ENCODE measurements at regions not wholly inside any gene's neighbourhood (a gene's known extent, or its start where the extent isn't known, plus 50 kb on each side); places are given as distances from the start of the nearest gene placed in this dataset.

DNA sequence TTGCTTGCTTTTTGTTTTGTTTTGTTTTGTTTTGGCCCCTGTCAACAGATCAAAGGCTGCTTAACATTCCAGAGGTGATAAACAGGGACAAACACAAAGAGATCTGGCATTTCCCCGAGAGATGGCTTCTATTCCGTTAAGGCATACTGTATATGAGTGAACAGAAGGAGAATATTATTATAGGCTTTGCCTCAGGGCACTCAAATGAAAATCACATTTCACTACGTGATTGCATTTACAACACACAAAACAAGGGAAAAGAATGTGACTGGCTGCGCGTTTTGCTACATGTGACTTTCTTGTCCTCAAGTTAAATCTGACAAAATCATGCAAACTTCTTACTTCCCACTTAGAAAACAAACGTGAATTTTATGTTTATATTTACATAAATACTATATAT lies 1037.9 kb upstream of the DDX18 start:
- Histone ChIP-seq H3K4ac (replicated peaks; ENCODE audit: insufficient read length, low read depth, low read length) (no peak overlapping the region), H4K20me1 (replicated peaks in 1 of 2; ENCODE audit: control insufficient read depth in 1 of 2, insufficient read depth in 2 of 2, low read length in 2 of 2) (no peaks in the 10 kb centered on the region), H2BK5ac (ENCODE audit: low read depth, low read length) (no peak overlapping the region), H3K79me2 (ENCODE audit: control insufficient read depth in 1 of 2, insufficient read depth in 2 of 2, low read length in 2 of 2) (no peaks in the 10 kb centered on the region), H3K79me1 (ENCODE audit: low read depth, low read length) (no peaks in the 10 kb centered on the region), H3K4me2 (ENCODE audit: insufficient read depth in 1 of 2, low read depth in 2 of 2, low read length in 2 of 2) (no peak overlapping the region), H3K9ac (replicated peaks in 1 of 4; ENCODE audit: extremely low read depth in 1 of 4, low read depth in 3 of 4, low read length in 3 of 4) (no peak overlapping the region), H2BK20ac (ENCODE audit: low read length) (no peak overlapping the region), H3K4me1 (replicated peaks in 1 of 4; ENCODE audit: control insufficient read depth in 3 of 4, insufficient read depth in 4 of 4, low read length in 3 of 4) (no peaks in the 10 kb centered on the region), H3K18ac (ENCODE audit: extremely low read depth, low read length) (no peak overlapping the region), H4K91ac (replicated peaks; ENCODE audit: insufficient read length, low read length) (no peak overlapping the region), H2BK15ac (ENCODE audit: low read length) (no peak overlapping the region), H3K4me3 (ENCODE audit: extremely low read depth in 1 of 4, insufficient read depth in 2 of 4, low read depth in 3 of 4, low read length in 4 of 4) (no peak overlapping the region), H4K5ac (ENCODE audit: insufficient read length, low read depth, low read length) (no peak overlapping the region), H2AK5ac (ENCODE audit: low read depth, low read length) (no peak overlapping the region), H3K14ac (ENCODE audit: insufficient read length) (no peak overlapping the region), H3K23ac (ENCODE audit: insufficient read length) (no peak overlapping the region), H3K27me3 (replicated peaks in 1 of 4; ENCODE audit: control insufficient read depth in 3 of 4, extremely low read depth in 1 of 4, insufficient read depth in 3 of 4, low read length in 3 of 4) (no peaks in the 10 kb centered on the region), H4K8ac (ENCODE audit: extremely low read depth, insufficient read depth, low read length) (no peak overlapping the region), H2BK120ac (replicated peaks; ENCODE audit: low read depth, low read length) (no peak overlapping the region), H3K36me3 (ENCODE audit: control insufficient read depth in 2 of 4, insufficient read depth in 4 of 4, low read length in 3 of 4) (no peaks in the 10 kb centered on the region), H3K27ac (ENCODE audit: low read depth, low read length) (no peak overlapping the region), H2BK12ac (ENCODE audit: low read depth, low read length) (no peak overlapping the region), H2AFZ (ENCODE audit: low read length) (no peak overlapping the region), H3K56ac (replicated peaks; ENCODE audit: insufficient read length, low read depth, low read length) (no peak overlapping the region), H3K23me2 (ENCODE audit: low read depth, low read length) (no peaks in the 10 kb centered on the region), H3K9me3 (ENCODE audit: insufficient read depth in 2 of 2, low read depth in 1 of 2, low read length in 1 of 2) (no peaks in the 10 kb centered on the region)
- WGBS, 2 experiments (ENCODE audit: extremely low coverage in 1 of 2, insufficient coverage in 1 of 2, insufficient read length in 1 of 2, insufficient replicate concordance in 2 of 2, low coverage in 1 of 2, low lambda C conversion rate in 2 of 2, missing lambda C conversion rate in 1 of 2): 89% methylated on average over 6 of the region's 6 CpGs; no CpG with 5 or more reads in 1 of the 2 experiments
- DNase-seq (ENCODE audit: low read depth in 1 of 2, low spot score in 2 of 2) (no peak), FAIRE-seq (no peak)
- ChIA-PET POLR2A (ENCODE audit: partially characterized antibody) (no interaction called here), CTCF (ENCODE audit: partially characterized antibody) (interaction anchor here (0.7 kb wide), 1 partner anchor 28 kb away, joined by 3 read pairs; no protein-coding TSS in a partner anchor)
- no peak for TF ChIP-seq RNF2 (IDR thresholded peaks at IDR 0.05; ENCODE audit: borderline replicate concordance, low read depth, low read length, missing control alignments, poor library complexity, severe bottlenecking)
- no peak for TF ChIP-seq CEBPB (IDR thresholded peaks at IDR 0.05; ENCODE audit: low read depth, low read length)
- no peak for TF ChIP-seq JUN (IDR thresholded peaks at IDR 0.05; ENCODE audit: low read depth, low read length)
- TF ChIP-seq SIN3A (conservative IDR thresholded peaks at IDR 0.05 in 1 of 2, IDR thresholded peaks at IDR 0.05 in 1 of 2; ENCODE audit: low read depth in 1 of 2, low read length in 2 of 2): no peak
- TF ChIP-seq SUZ12 (IDR thresholded peaks at IDR 0.05; ENCODE audit: low read length): no peak
- no peak for TF ChIP-seq HDAC6 (IDR thresholded peaks at IDR 0.05; ENCODE audit: low read depth, low read length)
- TF ChIP-seq, protein P1, sequence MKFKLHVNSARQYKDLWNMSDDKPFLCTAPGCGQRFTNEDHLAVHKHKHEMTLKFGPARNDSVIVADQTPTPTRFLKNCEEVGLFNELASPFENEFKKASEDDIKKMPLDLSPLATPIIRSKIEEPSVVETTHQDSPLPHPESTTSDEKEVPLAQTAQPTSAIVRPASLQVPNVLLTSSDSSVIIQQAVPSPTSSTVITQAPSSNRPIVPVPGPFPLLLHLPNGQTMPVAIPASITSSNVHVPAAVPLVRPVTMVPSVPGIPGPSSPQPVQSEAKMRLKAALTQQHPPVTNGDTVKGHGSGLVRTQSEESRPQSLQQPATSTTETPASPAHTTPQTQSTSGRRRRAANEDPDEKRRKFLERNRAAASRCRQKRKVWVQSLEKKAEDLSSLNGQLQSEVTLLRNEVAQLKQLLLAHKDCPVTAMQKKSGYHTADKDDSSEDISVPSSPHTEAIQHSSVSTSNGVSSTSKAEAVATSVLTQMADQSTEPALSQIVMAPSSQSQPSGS (IDR thresholded peaks at IDR 0.05; ENCODE audit: low read length): no peak
- no peak for TF ChIP-seq EZH2 (IDR thresholded peaks at IDR 0.05; ENCODE audit: low read depth, low read length, severe bottlenecking)
- TF ChIP-seq POLR2AphosphoS5 (IDR thresholded peaks at IDR 0.05; ENCODE audit: low read depth, low read length): no peak
- TF ChIP-seq PHF8 (conservative IDR thresholded peaks at IDR 0.05; ENCODE audit: low read depth, low read length): no peak
- no peak for TF ChIP-seq TEAD4 (IDR thresholded peaks at IDR 0.05; ENCODE audit: low read depth, low read length)
- TF ChIP-seq TAF1 (IDR thresholded peaks at IDR 0.05; ENCODE audit: low read depth, low read length): no peak
- no peak for TF ChIP-seq KDM1A (IDR thresholded peaks at IDR 0.05; ENCODE audit: borderline replicate concordance, low read length)
